Endothelial cell of umbilical vein (primary cell): ENCODE measurements at regions not wholly inside any gene's neighbourhood (a gene's known extent, or its start where the extent isn't known, plus 50 kb on each side); places are given as distances from the start of the nearest gene placed in this dataset.

ENCODE experiments used
- BruUV-seq: library from RNA; stranded (reverse); fragments of 400-500 nt; replicated peaks from 2 replicates; lab custom pipeline; 2021; lab: Mats Ljungman, UMichigan
- CTCF ChIA-PET: fragments of 300-600, 350-600 bp; sonication (Branson Sonifier 250); formaldehyde crosslinking; loops from one replicate; lab custom pipeline; 2021; ENCODE audit warnings: antibody characterized with exemption, inconsistent platforms; lab: Charles Lee
- POLR2A ChIA-PET: fragments of 300-600, 350-600 bp; sonication (Branson Sonifier 250); formaldehyde crosslinking; loops from one replicate; lab custom pipeline; 2021; ENCODE audit warnings: antibody characterized with exemption, inconsistent platforms; lab: Charles Lee
- DNase-seq: peaks from one replicate; pipeline ENCODE4 v3.0.0-alpha.2; 2011; ENCODE audit warnings: low read depth, low spot score
- FAIRE-seq: peaks from 2 replicates; lab custom pipeline; 2011; peaks lifted over from hg19 to GRCh38; lab: Jason Lieb, UNC
- H2AFZ ChIP-seq: 2 replicates; pipeline ENCODE4 v1.6.0; 2012; ENCODE audit warnings: low read depth, low read length, control low read depth, inconsistent platforms
- H3K27ac ChIP-seq: 2 replicates; pipeline ENCODE4 v1.5.1; 2011; ENCODE audit warnings: low read depth, mild to moderate bottlenecking, control low read depth, low read length, moderate library complexity; ENCODE audit not compliant: insufficient read depth
- H3K27me3 ChIP-seq, 2 experiments: 2 replicates each; pipeline versions ENCODE4 v1.6.0 to v1.6.1; 2011; ENCODE audit warnings: low read length in 2 of 2, mixed read lengths in 1 of 2; ENCODE audit not compliant: control insufficient read depth in 2 of 2, insufficient read depth in 2 of 2
- H3K36me3 ChIP-seq, 2 experiments: 2 replicates in 1 of 2; 3 replicates in 1 of 2; pipeline ENCODE4 v1.5.1; 2011; ENCODE audit warnings: low read length in 2 of 2, mild to moderate bottlenecking in 1 of 2, moderate library complexity in 1 of 2; ENCODE audit not compliant: control insufficient read depth in 2 of 2, insufficient read depth in 2 of 2; ENCODE audit errors: extremely low read depth in 1 of 2
- H3K4me1 ChIP-seq: 3 replicates; pipeline ENCODE4 v1.5.1; 2011; ENCODE audit warnings: mild to moderate bottlenecking, low read length; ENCODE audit not compliant: control insufficient read depth, insufficient read depth; ENCODE audit errors: extremely low read depth
- H3K4me2 ChIP-seq: 2 replicates; pipeline ENCODE4 v1.6.1; 2011; ENCODE audit warnings: low read length, control low read depth, mixed read lengths; ENCODE audit not compliant: insufficient read depth
- H3K4me3 ChIP-seq, 3 experiments: fragments of 200-600 bp in 1 of 3; sonication (generic), shearing (Covaris generic) in 1 of 3; replicated peaks in 1 of 3; 2 replicates each; pipeline ENCODE4 v1.5.1; 2011 to 2016; ENCODE audit warnings: control low read depth in 3 of 3, low read length in 3 of 3, mild to moderate bottlenecking in 2 of 3, inconsistent platforms in 1 of 3, low read depth in 1 of 3, moderate library complexity in 1 of 3; ENCODE audit not compliant: insufficient read depth in 1 of 3
- H3K79me2 ChIP-seq: 2 replicates; pipeline ENCODE4 v1.6.0; 2012; ENCODE audit warnings: low read length, inconsistent platforms; ENCODE audit not compliant: control insufficient read depth, insufficient read depth
- H3K9ac ChIP-seq: replicated peaks from 2 replicates; pipeline ENCODE3; 2011; ENCODE audit warnings: low read length, control low read depth; ENCODE audit not compliant: insufficient read depth; ENCODE audit errors: extremely low read depth
- H3K9me1 ChIP-seq: replicated peaks from 3 replicates; pipeline ENCODE4 v1.6.0; 2011; ENCODE audit warnings: mild to moderate bottlenecking, low read length; ENCODE audit not compliant: control insufficient read depth, insufficient read depth; ENCODE audit errors: extremely low read depth
- H3K9me3 ChIP-seq: replicated peaks from 2 replicates; pipeline ENCODE4 v1.5.1; 2012; ENCODE audit warnings: low read length, inconsistent platforms; ENCODE audit not compliant: control insufficient read depth, insufficient read depth
- H4K20me1 ChIP-seq: replicated peaks from 2 replicates; pipeline ENCODE3; 2011; ENCODE audit warnings: mild to moderate bottlenecking, low read length; ENCODE audit not compliant: control insufficient read depth, insufficient read depth; ENCODE audit errors: extremely low read depth
- CTCF ChIP-seq, 2 donors: IDR thresholded peaks; 1 replicate in 1 of 2; 2 replicates in 1 of 2; pipeline ENCODE4 v1.5.1; 2011; ENCODE audit warnings: low read length in 2 of 2, mild to moderate bottlenecking in 2 of 2, moderate library complexity in 2 of 2, control low read depth in 1 of 2, inconsistent platforms in 1 of 2, low read depth in 1 of 2; ENCODE audit not compliant: insufficient read depth in 1 of 2; ENCODE audit errors: extremely low read depth in 1 of 2
- EZH2 ChIP-seq: IDR thresholded peaks from 2 replicates; pipeline ENCODE4 v1.6.1; 2012; ENCODE audit warnings: borderline replicate concordance, low read depth, mild to moderate bottlenecking, moderate library complexity, low read length, inconsistent platforms; ENCODE audit not compliant: severe bottlenecking
- FOS ChIP-seq: IDR thresholded peaks from 2 replicates; pipeline ENCODE4 v1.6.1; 2011; ENCODE audit warnings: mild to moderate bottlenecking, low read length, moderate library complexity, borderline replicate concordance; ENCODE audit not compliant: insufficient read depth
- GATA2 ChIP-seq: IDR thresholded peaks from 2 replicates; pipeline ENCODE4 v1.7.0; 2011; ENCODE audit warnings: low read depth, mild to moderate bottlenecking, moderate library complexity, mixed read lengths, low read length; ENCODE audit not compliant: insufficient read length, insufficient read depth
- JUN ChIP-seq: IDR thresholded peaks from 2 replicates; pipeline ENCODE4 v1.6.1; 2011; ENCODE audit warnings: borderline replicate concordance, low read depth; ENCODE audit not compliant: insufficient read length, insufficient read depth
- MYC ChIP-seq: IDR thresholded peaks from one replicate; pipeline ENCODE4 v1.6.1; 2011; ENCODE audit warnings: mild to moderate bottlenecking, low read depth, low read length
- POLR2A ChIP-seq: IDR thresholded peaks from 2 replicates; pipeline ENCODE4 v1.6.1; 2012; ENCODE audit warnings: low read depth, mild to moderate bottlenecking, control low read depth, low read length
- POLR2AphosphoS5 ChIP-seq: IDR thresholded peaks from 2 replicates; pipeline ENCODE4 v1.6.1; 2012; ENCODE audit warnings: low read depth, mild to moderate bottlenecking, control low read depth, low read length, moderate library complexity; ENCODE audit not compliant: insufficient read depth
- dilution Hi-C: fragments of 300-500 bp; cut with MboI; formaldehyde crosslinking; loops from one replicate; pipeline ENCODE4 v1.15.0; 2019; ENCODE audit warnings: low sequenced_read_pairs; ENCODE audit not compliant: extremely low pct_ligation_motif_present
- intact Hi-C: fragments of 100-400 bp; cut with micrococcal nuclease; formaldehyde crosslinking; loops from one replicate; pipeline ENCODE4 v1.10.0; 2022
- TF ChIP-seq, protein P1 (sequence below): IDR thresholded peaks from 2 replicates; pipeline ENCODE4 v1.6.1; 2011; ENCODE audit not compliant: insufficient read depth, insufficient read length

DNA sequence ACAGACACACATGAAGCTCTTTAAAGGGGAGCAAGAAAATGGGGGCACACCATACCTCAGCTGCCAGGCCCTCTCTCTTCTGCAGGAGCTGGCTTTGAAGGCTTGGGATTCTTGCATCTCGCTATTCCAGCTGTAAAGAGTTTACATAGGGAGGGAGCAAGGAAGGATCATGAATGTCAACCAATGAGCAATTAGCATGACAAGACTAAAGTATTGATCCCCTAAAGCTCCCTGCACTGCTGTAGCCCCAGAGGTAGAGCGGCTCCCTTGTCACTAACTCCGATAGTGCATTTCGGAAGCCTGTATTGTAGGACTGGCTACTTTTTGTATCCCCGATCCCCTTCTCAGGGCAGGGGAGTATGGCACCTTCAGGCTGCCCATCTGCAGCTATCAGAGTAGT, 113.4 kb upstream of the PMFBP1 start:
- no TSS peak for BruUV-seq
- intact Hi-C loops = no loop called here
- Histone ChIP-seq H3K79me2 (no peaks in the 10 kb centered on the region), H3K27me3 (no peaks in the 10 kb centered on the region), H3K9me3 (no peaks in the 10 kb centered on the region), H4K20me1 (no peaks in the 10 kb centered on the region), H3K9ac (no peak overlapping the region), H3K4me2 (no peak overlapping the region), H3K36me3 (no peaks in the 10 kb centered on the region), H3K9me1 (no peaks in the 10 kb centered on the region), H3K27ac (no peak overlapping the region), H3K4me3 (no peak overlapping the region), H2AFZ (no peak overlapping the region), H3K4me1 (peaks cover 4% of the 10 kb centered on the region)
- DNase-seq (no peak), FAIRE-seq (no peak)
- dilution Hi-C loops = no loop called here
- no peak for TF ChIP-seq CTCF (IDR thresholded peaks at IDR 0.05; ENCODE audit: extremely low read depth in 1 of 2, insufficient read depth in 1 of 2, low read depth in 1 of 2, low read length in 2 of 2)
- TF ChIP-seq EZH2 = no peak
- TF ChIP-seq JUN = no peak
- TF ChIP-seq GATA2 = no peak
- TF ChIP-seq, protein P1, sequence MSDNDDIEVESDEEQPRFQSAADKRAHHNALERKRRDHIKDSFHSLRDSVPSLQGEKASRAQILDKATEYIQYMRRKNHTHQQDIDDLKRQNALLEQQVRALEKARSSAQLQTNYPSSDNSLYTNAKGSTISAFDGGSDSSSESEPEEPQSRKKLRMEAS = no peak
- no peak for TF ChIP-seq MYC
- no peak for TF ChIP-seq POLR2AphosphoS5
- TF ChIP-seq FOS = no peak
- no peak for TF ChIP-seq POLR2A
- CTCF ChIA-PET = interaction anchor here (1.0 kb wide), 1 partner anchor 21 kb away, joined by 3 read pairs; no protein-coding TSS in a partner anchor
- POLR2A ChIA-PET = no interaction called here
